Hepatocyte (in vitro differentiated cells): ENCODE measurements at regions not wholly inside any gene's neighbourhood (a gene's known extent, or its start where the extent isn't known, plus 50 kb on each side); places are given as distances from the start of the nearest gene placed in this dataset.

Experiments used
- DNase-seq: peaks from one replicate; pipeline ENCODE4 v3.0.0-alpha.2; 2016; ENCODE audit warnings: low spot score
- H2AFZ ChIP-seq: fragments of 200-600 bp; sonication (generic); 2 replicates; pipeline ENCODE4 v1.6.0; 2016; ENCODE audit warnings: antibody characterized with exemption, mild to moderate bottlenecking
- H3K27ac ChIP-seq: fragments of 200-600 bp; sonication (generic); 2 replicates; pipeline ENCODE4 v1.5.1; 2016; ENCODE audit warnings: mild to moderate bottlenecking
- H3K27me3 ChIP-seq: fragments of 200-600 bp; sonication (generic); 2 replicates; pipeline ENCODE4 v1.6.1; 2016
- H3K36me3 ChIP-seq: fragments of 200-600 bp; sonication (generic); replicated peaks from 2 replicates; pipeline ENCODE4 v1.5.1; 2016; ENCODE audit warnings: low read depth; ENCODE audit not compliant: insufficient read depth
- H3K4me1 ChIP-seq: fragments of 200-600 bp; sonication (generic); 2 replicates; pipeline ENCODE4 v1.5.1; 2016; ENCODE audit warnings: mild to moderate bottlenecking, moderate library complexity; ENCODE audit not compliant: insufficient read depth
- H3K4me2 ChIP-seq: fragments of 200-600 bp; sonication (generic); 2 replicates; pipeline ENCODE4 v1.6.0; 2016
- H3K4me3 ChIP-seq: fragments of 200-600 bp; sonication (generic); 2 replicates; pipeline ENCODE4 v1.5.1; 2016; ENCODE audit warnings: mild to moderate bottlenecking
- H3K79me2 ChIP-seq: fragments of 200-600 bp; sonication (generic); 2 replicates; pipeline ENCODE4 v1.6.0; 2017; ENCODE audit warnings: mild to moderate bottlenecking
- H3K9me2 ChIP-seq: fragments of 200-600 bp; sonication (generic); replicated peaks from 2 replicates; pipeline ENCODE4 v1.6.0; 2017; ENCODE audit warnings: mild to moderate bottlenecking; ENCODE audit not compliant: insufficient read depth
- H3K9me3 ChIP-seq: fragments of 200-600 bp; sonication (generic); 2 replicates; pipeline ENCODE4 v1.5.1; 2016; ENCODE audit warnings: low read depth, mild to moderate bottlenecking
- H4K20me1 ChIP-seq: fragments of 200-600 bp; sonication (generic); 2 replicates; pipeline ENCODE4 v1.6.0; 2016; ENCODE audit warnings: mild to moderate bottlenecking; ENCODE audit not compliant: insufficient read depth, poor library complexity, severe bottlenecking
- CTCF ChIP-seq: fragments of 200-600 bp; sonication (generic); IDR thresholded peaks from 2 replicates; pipeline ENCODE4 v1.5.1; 2016; ENCODE audit warnings: antibody characterized with exemption, mild to moderate bottlenecking; ENCODE audit not compliant: poor library complexity
- EZH2 ChIP-seq: fragments of 200-600 bp; sonication (generic); IDR thresholded peaks from 2 replicates; pipeline ENCODE4 v1.6.1; 2016; ENCODE audit warnings: antibody characterized with exemption, mild to moderate bottlenecking, borderline replicate concordance
- EZH2phosphoT487 ChIP-seq: fragments of 200-600 bp; sonication (generic); IDR thresholded peaks from one replicate; pipeline ENCODE4 v1.6.1; 2018; ENCODE audit warnings: antibody characterized with exemption, mild to moderate bottlenecking, low read depth, moderate library complexity; ENCODE audit not compliant: unreplicated experiment, severe bottlenecking
- WGBS: methylation state at CpG from one replicate; pipeline ENCODE4 v1.1.6; 2016; ENCODE audit warnings: low lambda C conversion rate; ENCODE audit errors: missing lambda C conversion rate; 5-methylcytosine and 5-hydroxymethylcytosine counted together

GRCh38 chr12:124416516-124417395 is 121.9 kb downstream of the RFLNA start:
- Histone ChIP-seq H3K4me1 (peaks cover 4% of the 10 kb centered on the region), H2AFZ (no peak overlapping the region), H3K36me3 (no peaks in the 10 kb centered on the region), H3K27me3 (no peaks in the 10 kb centered on the region), H3K4me3 (no peak overlapping the region), H3K79me2 (peaks cover 18% of the 10 kb centered on the region), H3K4me2 (no peak overlapping the region), H4K20me1 (peaks cover 18% of the 10 kb centered on the region), H3K27ac (no peak overlapping the region), H3K9me2 (no peaks in the 10 kb centered on the region), H3K9me3 (no peaks in the 10 kb centered on the region)
- no peak for DNase-seq
- TF ChIP-seq CTCF: no peak
- no peak for TF ChIP-seq EZH2
- WGBS: 98% methylated on average over 42 of the region's 59 CpGs

GRCh38 chr12:124415064-124415463 is 120.2 kb downstream of the RFLNA start:
- no peak for TF ChIP-seq EZH2phosphoT487
- no peak for TF ChIP-seq CTCF

GRCh38 chr12:124413915-124414314 is 119.0 kb downstream of the RFLNA start:
- no peak overlapping the region for H2AFZ ChIP-seq
- no peak overlapping the region for H3K27ac ChIP-seq
- H3K4me2 ChIP-seq: no peak overlapping the region
- H3K9me3 ChIP-seq: no peaks in the 10 kb centered on the region
- peaks cover 15% of the 10 kb centered on the region for H3K79me2 ChIP-seq
- no peak for DNase-seq
- peaks cover 30% of the 10 kb centered on the region for H4K20me1 ChIP-seq
- peaks cover 26% of the 10 kb centered on the region for H3K4me1 ChIP-seq
- no peaks in the 10 kb centered on the region for H3K27me3 ChIP-seq
- H3K36me3 ChIP-seq: no peaks in the 10 kb centered on the region
- H3K4me3 ChIP-seq: no peak overlapping the region
- H3K9me2 ChIP-seq: no peaks in the 10 kb centered on the region
- TF ChIP-seq CTCF (no peak), EZH2 (no peak), EZH2phosphoT487 (no peak)
- WGBS: 76% methylated on average over 6 of the region's 8 CpGs

More at GRCh38 chr12:124415064-124415463, 120.2 kb downstream of the RFLNA start:
- Histone ChIP-seq H3K4me3 (no peak overlapping the region), H3K9me2 (no peaks in the 10 kb centered on the region), H2AFZ (no peak overlapping the region), H3K4me2 (no peak overlapping the region), H4K20me1 (peaks cover 25% of the 10 kb centered on the region), H3K27me3 (no peaks in the 10 kb centered on the region), H3K27ac (no peak overlapping the region), H3K79me2 (peaks cover 17% of the 10 kb centered on the region), H3K36me3 (no peaks in the 10 kb centered on the region), H3K9me3 (no peaks in the 10 kb centered on the region), H3K4me1 (peaks cover 21% of the 10 kb centered on the region)
- 95% methylated on average over 7 of the region's 9 CpGs for WGBS
- no peak for DNase-seq
